ENCODE measurements at regions not wholly inside any gene's neighbourhood (a gene's known extent, or its start where the extent isn't known, plus 50 kb on each side); places are given as distances from the start of the nearest gene placed in this dataset.
"Not testable (repeated sequence)": the region's sequence is repeated elsewhere in the genome, so short reads cannot be mapped to it uniquely, and the experiment has no call there.

DNA sequence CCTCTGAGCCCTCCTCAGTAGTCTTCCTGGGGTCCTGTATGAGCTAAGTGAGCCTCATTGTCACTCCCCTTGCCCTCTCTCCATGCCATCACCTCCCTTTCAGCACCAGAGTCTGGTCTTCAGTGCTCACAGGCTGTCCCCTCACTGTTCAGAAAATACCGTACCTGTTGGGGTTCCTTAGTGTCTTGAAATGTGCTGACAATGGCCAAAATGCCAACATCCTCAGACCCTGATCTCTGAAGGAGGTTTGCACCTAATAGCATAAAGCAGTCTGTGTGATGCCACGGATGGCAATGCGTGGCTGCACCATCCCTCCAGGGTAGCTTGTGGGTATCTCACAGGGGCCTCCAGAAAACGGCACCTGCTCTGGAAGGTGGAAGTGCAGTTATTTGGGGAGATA lies 301.0 kb upstream of the TLE3 start:
- DNase-seq = no peak

DNA sequence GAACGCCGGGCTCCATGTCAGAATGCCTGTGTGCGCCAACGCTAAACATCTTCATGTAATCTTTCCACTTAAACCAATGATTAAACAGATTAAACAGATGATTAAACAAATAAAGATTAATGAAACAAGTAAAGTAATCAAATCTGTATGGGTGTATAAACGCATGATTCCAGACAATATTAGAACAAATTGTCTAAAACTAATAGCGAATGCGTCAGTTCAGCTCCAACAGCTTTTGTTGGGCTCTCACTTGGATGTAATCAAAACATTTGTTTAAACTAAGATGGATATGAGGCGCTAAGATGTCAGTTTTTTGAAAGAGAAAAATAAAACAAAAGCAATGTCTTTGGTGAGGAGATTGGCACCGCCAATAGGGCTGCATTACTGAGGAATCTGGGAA lies 299.1 kb upstream of the TLE3 start:
- DNase-seq = no peak

DNA sequence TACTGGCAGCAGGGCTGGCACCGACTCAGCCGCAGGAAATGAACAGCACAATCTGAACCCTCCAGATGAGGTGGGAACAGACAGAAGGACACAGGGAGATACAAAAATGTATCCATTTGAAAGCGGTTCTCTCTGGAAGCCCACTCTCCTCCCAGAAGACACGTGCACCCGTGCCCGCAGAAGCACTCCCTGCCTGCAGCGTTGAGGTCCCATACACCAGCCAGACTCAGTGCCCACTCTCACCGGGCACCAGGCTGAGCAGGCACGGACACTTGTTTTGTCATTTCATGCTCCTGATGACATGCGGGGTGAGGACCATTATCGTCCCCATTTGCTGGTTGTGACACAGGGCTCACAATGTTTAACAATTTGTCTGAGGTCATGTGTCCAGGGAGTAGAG lies 297.4 kb upstream of the TLE3 start:
- DNase-seq = no peak

GRCh38 chr15:70390723-70391122 lies 293.0 kb upstream of the TLE3 start:
- no peak for DNase-seq

- no peak for DNase-seq
Observed at GRCh38 chr15:70387993-70388392, 290.3 kb upstream of the TLE3 start.

DNA sequence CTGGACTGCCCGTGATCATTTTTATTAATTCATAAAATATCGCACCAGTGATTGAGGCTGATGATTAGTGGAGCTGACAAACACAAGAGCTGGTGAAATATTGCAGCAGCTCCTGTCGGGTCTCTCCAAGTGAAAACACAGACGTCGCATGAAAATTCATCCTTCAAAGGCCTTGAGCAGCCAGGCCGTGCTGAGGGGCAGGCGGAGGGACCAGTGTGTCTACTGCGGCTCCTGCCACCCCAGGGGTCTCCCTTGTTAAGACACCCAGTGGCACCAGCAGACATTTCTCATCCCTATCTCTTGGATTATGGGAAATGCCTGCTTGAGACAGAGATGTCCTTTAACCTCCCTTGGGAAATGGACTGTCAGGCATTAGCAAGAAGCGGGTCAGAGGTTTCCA lies 289.4 kb upstream of the TLE3 start:
- no peak for DNase-seq

- DNase-seq = no peak
Observed at GRCh38 chr15:70385711-70386110, 288.0 kb upstream of the TLE3 start.

DNA sequence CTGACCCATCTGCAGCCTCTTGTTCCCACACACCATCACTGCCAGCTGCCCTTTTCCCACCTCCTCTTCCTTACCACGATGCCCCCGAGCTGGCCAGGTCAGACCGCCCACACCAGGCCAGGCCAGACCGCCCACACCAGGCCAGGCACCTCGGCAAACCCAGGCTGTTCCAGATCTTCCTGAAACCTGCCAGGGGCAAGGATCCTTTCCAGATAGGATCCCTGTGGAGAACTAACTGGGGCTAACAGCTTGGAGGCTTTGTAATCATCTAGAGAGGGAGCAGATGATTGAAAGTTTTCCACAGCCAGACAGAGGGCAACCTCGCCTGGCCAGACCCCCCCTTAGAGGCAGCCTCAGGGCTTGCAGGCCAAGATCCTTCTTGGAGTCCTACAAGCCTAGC lies 287.3 kb upstream of the TLE3 start:
- DNase-seq = no peak

GRCh38 chr15:70383856-70384255 lies 286.1 kb upstream of the TLE3 start:
- no peak for DNase-seq

- DNase-seq = no peak
Observed at GRCh38 chr15:70382762-70383458, 285.2 kb upstream of the TLE3 start.

DNA sequence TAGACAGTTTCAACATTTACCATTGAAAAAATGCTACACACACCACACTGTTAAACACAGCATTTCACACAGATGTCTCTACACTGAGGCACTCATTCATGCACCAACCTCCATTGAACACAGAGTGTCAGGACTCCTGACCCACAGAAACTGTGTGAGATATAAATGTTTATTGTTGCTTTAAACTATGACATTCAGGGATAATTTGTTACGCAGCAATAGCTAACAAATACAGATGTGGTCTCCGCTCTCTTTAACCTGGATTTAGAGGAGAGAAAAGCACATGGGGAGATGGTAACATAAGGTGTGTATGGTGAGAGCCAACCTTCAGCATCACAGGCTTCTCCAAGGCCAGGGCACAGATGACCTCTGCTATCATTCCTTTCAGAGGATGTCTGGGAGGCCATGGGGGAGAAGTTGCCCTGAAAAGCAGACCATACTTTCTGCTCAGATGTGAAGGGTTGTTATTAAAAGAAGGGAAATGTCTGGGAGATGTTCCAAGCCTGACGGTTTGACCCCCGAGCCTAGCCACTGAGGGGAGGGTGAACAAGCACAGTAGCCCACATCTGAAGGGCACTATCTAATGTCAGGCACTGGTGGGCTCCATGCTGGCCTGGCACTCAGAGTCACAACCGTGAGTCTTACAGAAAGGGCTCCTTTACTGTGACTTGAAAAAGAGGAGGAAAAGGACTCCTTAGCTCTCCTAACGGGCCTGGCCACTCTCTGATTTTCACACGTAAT lies 284.5 kb upstream of the TLE3 start:
- DNase-seq = no peak

- no peak for DNase-seq
Observed at GRCh38 chr15:70379938-70380883, 282.5 kb upstream of the TLE3 start.

- no peak for DNase-seq
Observed at GRCh38 chr15:70379134-70379533, 281.4 kb upstream of the TLE3 start.

DNA sequence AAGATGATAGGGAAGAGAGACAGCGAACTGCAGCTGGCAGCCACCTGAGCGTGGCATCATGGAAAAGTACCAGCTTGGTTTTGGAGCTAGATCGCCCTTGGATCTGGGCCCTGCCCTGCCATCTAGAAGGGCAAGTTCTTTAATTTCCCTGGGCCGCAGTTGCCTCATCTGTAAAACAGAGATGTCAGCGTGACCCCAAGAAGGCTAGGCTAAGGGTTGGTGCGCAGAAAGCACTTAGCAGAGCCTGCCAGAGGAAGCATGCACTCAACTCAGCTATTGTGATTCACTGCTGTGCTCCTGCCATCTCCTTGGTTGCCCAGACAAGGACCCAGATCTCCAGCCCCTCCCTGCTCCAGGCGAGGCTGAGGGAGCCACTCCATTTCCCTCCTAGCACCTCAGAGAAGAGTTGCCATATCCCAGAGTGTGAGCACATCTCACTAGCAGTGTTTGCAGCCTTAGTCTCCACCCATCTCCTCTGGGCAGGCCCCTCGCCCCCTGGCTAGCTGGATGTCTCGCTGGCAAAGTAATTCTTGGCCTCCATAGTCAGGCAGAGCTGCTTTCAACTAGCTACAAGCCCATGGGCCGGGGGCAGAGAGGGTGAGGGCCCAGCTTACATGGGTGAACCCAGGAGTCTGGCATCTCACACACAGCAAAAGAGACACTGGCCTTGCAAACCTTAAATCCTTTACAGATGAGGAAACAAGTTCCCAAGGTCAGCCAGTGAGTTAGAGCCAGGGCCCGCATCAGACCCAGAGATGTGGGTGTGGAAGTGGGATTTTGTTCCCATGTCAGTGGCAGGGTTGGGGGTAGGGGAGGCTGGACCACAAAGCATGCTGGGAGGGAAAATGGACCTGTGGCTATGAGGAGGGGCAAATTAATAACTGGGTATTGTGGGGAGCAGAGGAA lies 280.7 kb upstream of the TLE3 start:
- DNase-seq = no peak

DNA sequence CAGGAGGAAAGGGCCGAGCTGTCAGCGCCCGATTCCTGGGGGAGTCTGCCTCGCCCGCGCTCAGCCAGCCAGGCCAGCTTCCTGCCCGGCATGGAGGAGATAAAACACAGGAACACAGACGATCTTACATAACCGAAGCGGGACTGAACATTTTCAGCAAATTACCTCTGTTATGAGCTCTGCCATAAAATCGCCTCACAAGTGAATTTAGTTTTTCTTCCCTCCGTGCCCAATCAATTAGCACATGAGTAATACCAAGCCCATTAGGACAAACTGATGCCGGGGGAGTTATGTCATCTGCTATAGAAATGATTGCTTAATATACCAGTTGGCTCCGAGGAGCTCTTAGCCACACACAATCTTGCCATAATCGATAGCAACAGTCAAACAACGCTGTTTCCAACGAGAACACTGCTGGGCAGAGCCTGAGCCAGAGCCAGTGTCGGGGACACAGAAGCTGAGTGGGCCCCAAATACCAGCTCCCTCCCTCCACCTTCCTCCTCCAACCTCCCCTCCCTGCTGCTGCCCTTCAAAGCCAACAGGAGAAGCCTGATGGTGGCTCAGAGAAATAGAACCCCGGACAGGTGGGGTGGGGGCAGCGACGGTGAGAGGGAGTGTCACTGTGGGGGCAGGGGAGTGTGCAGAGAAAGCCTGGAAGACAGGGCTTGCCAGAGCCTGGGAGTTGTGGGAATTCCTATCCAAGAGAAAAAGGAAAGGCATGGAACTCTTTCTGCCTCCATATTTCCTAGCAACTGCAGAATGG lies 279.4 kb upstream of the TLE3 start:
- DNase-seq = peak; percentile 48

GRCh38 chr15:70376031-70376928 lies 278.6 kb upstream of the TLE3 start:
- no peak for DNase-seq

DNA sequence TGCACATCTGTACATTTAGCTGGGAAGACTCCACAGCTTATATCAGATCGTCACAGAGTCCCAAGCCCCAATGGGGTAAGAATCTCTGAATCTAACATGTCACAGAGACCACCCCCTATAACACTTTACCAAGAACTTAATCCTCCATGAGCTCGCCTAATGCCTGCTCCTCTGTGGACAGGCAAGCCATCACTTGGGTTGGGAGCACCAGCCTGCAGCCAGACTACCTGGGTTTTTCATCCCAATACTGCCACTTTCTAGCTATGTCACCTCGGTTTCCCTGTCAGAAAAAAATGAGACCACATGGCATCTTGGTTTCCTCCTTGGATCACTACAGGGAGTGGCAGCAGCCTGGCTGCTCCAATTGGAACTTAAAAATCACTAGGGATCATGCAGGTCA lies 277.9 kb upstream of the TLE3 start:
- DNase-seq = no peak

DNA sequence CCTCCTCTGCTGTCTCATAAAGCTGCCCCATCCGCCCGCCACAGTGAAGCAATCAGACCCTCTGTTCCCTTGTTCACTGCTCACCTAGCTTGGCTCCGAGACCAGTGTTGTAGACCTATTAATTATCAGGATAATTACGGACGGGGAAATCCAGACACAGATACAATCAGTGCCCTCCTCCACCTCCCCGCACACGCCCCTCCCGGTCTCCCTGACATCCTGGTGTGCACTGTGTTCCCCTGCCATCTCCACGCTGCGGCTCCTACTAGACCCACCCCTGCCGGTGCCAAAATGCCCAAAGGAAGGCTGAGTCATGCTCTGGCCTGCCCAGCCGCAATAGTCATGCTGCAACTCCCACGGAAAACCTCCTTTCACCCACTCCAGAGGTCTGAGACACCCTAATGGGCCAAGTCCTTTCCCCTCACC lies 277.3 kb upstream of the TLE3 start:
- DNase-seq = no peak

- no peak for DNase-seq
Observed at GRCh38 chr15:70374096-70374495, 276.4 kb upstream of the TLE3 start.

DNA sequence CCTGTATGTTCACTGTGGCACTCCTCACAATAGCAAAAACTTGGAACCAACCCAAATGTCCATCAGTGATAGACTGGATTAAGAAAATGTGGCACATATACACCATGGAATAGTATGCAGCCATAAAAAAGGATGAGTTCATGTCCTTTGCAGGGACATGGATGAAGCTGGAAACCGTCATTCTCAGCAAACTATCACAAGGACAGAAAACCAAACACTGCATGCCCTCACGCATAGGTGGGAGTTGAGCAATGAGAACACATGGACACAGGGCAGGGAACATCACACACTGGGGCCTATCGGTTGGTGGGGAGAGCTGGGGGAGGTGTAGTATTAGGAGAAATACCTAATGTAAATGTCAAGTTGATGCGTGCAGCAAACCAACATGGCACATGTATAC lies 275.7 kb upstream of the TLE3 start:
- DNase-seq = not testable (repeated sequence)

Data from skin of body (tissue), 1 donor.